Stomach (tissue), 4 donors: ENCODE measurements at regions not wholly inside any gene's neighbourhood (a gene's known extent, or its start where the extent isn't known, plus 50 kb on each side); places are given as distances from the start of the nearest gene placed in this dataset.

Source experiments
- CTCF ChIP-seq, 7 experiments: fragments of 450-650 bp in 4 of 7; fragments of 200-600 bp in 3 of 7; sonication (generic) in 3 of 7; IDR thresholded peaks; one replicate each; pipeline ENCODE4 v1.5.1; 2016 to 2019; ENCODE audit warnings: antibody characterized with exemption in 7 of 7, control low read depth in 2 of 7, mild to moderate bottlenecking in 1 of 7
- EP300 ChIP-seq: sonication (generic); formaldehyde crosslinking; IDR thresholded peaks from one replicate; pipeline ENCODE4 v1.6.1; 2017; ENCODE audit warnings: antibody characterized with exemption
- POLR2A ChIP-seq, 4 donors: fragments of 450-650 bp; IDR thresholded peaks; one replicate each; pipeline ENCODE4 v1.6.1; 2016; ENCODE audit warnings: antibody characterized with exemption in 4 of 4, control low read depth in 2 of 4, mild to moderate bottlenecking in 1 of 4, moderate library complexity in 1 of 4
- POLR2AphosphoS5 ChIP-seq, 3 donors: sonication (generic); formaldehyde crosslinking; IDR thresholded peaks; one replicate each; pipeline ENCODE4 v1.6.1; 2016; ENCODE audit warnings: antibody characterized with exemption in 3 of 3

- TF ChIP-seq POLR2A (IDR thresholded peaks at IDR 0.05): no peak
- no peak for TF ChIP-seq CTCF (IDR thresholded peaks at IDR 0.05)
- TF ChIP-seq EP300: no peak
- TF ChIP-seq POLR2AphosphoS5 (IDR thresholded peaks at IDR 0.05): no peak
Observed at GRCh38 chr11:109275931-109276330, 146.1 kb upstream of the C11orf87 start.
